ENCODE measurements at regions not wholly inside any gene's neighbourhood (a gene's known extent, or its start where the extent isn't known, plus 50 kb on each side); places are given as distances from the start of the nearest gene placed in this dataset.

DNA sequence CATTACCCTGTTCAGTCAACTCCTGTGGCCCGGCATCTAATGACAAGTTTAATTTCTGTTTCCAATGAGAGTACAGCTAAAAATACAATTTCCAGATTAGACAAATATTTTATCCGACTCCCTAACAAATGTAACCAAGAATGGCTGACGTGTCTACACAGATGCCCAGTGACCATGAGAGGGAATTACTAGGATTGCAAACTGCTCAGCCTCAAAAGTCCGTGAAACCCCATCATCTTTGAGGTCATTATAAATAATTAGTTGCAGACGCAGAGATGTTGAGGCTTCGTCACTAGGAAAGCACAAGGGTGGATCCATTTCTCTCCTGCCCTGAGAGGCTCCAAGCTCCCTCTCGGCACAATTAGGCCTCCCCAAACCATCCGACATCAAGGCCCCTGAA, 104.1 kb upstream of the ZNF507 start:
- TF ChIP-seq, protein P1, sequence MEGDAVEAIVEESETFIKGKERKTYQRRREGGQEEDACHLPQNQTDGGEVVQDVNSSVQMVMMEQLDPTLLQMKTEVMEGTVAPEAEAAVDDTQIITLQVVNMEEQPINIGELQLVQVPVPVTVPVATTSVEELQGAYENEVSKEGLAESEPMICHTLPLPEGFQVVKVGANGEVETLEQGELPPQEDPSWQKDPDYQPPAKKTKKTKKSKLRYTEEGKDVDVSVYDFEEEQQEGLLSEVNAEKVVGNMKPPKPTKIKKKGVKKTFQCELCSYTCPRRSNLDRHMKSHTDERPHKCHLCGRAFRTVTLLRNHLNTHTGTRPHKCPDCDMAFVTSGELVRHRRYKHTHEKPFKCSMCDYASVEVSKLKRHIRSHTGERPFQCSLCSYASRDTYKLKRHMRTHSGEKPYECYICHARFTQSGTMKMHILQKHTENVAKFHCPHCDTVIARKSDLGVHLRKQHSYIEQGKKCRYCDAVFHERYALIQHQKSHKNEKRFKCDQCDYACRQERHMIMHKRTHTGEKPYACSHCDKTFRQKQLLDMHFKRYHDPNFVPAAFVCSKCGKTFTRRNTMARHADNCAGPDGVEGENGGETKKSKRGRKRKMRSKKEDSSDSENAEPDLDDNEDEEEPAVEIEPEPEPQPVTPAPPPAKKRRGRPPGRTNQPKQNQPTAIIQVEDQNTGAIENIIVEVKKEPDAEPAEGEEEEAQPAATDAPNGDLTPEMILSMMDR (IDR thresholded peaks at IDR 0.05) = no peak
- TF ChIP-seq POLR2A (IDR thresholded peaks at IDR 0.05; ENCODE audit: low read depth) = no peak

Data from esophagus muscularis mucosa (tissue), 3 donors.